ENCODE measurements at regions not wholly inside any gene's neighbourhood (a gene's known extent, or its start where the extent isn't known, plus 50 kb on each side); places are given as distances from the start of the nearest gene placed in this dataset.

DNA sequence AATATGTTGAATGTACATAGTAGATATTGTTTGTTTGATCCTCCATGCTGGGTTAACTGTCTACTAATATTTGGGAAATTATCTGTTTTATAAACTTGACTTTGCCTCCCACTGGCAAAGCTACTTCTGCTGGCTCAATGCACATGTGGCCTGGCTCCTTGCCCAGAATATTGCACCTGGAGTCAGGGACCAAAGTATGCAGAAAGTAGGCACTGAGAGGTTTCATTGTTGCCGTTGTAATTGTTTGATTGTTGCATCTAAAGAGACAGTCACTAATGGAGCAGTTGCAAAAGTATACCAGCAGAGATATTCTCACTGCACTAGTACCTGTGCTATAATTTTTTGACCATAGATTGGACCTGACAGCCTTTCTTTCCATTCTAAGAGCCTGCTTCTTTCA is 137.8 kb upstream of the CNTNAP2 start:
- Histone ChIP-seq H3K4me2 (ENCODE audit: control insufficient read depth, extremely low read depth, insufficient read depth, low read depth, low read length) (no peak overlapping the region), H3K9ac (ENCODE audit: control insufficient read depth, extremely low read depth, insufficient read depth, low read length) (no peak overlapping the region), H3K4me1 (ENCODE audit: control insufficient read depth, extremely low read depth, insufficient read depth, low read length) (no peaks in the 10 kb centered on the region), H3K4me3 (ENCODE audit: control insufficient read depth in 2 of 3, extremely low read depth in 1 of 3, insufficient read depth in 2 of 3, low read depth in 1 of 3, low read length in 3 of 3) (no peak overlapping the region), H3K27me3 (ENCODE audit: control insufficient read depth, extremely low read depth, insufficient read depth, low read length) (no peaks in the 10 kb centered on the region), H3K9me3 (ENCODE audit: control insufficient read depth, low read depth, low read length) (no peaks in the 10 kb centered on the region), H3K79me2 (ENCODE audit: control insufficient read depth, insufficient read depth, low read length) (no peaks in the 10 kb centered on the region), H3K9me1 (ENCODE audit: control insufficient read depth, extremely low read depth, insufficient read depth, low read length) (no peaks in the 10 kb centered on the region), H2AFZ (ENCODE audit: control insufficient read depth, low read length) (no peak overlapping the region), H3K36me3 (ENCODE audit: control insufficient read depth in 2 of 2, extremely low read depth in 1 of 2, insufficient read depth in 2 of 2, low read length in 2 of 2) (no peaks in the 10 kb centered on the region), H3K27ac (ENCODE audit: control insufficient read depth, insufficient read depth, low read length) (no peak overlapping the region), H4K20me1 (ENCODE audit: control insufficient read depth, extremely low read depth, insufficient read depth, low read length) (no peaks in the 10 kb centered on the region)
- dilution Hi-C loops (cut with MboI; ENCODE audit: extremely low pct_ligation_motif_present, low sequenced_read_pairs), result no loop called here
- no peak for DNase-seq (ENCODE audit: low read depth, low spot score)
- TF ChIP-seq, protein P1, sequence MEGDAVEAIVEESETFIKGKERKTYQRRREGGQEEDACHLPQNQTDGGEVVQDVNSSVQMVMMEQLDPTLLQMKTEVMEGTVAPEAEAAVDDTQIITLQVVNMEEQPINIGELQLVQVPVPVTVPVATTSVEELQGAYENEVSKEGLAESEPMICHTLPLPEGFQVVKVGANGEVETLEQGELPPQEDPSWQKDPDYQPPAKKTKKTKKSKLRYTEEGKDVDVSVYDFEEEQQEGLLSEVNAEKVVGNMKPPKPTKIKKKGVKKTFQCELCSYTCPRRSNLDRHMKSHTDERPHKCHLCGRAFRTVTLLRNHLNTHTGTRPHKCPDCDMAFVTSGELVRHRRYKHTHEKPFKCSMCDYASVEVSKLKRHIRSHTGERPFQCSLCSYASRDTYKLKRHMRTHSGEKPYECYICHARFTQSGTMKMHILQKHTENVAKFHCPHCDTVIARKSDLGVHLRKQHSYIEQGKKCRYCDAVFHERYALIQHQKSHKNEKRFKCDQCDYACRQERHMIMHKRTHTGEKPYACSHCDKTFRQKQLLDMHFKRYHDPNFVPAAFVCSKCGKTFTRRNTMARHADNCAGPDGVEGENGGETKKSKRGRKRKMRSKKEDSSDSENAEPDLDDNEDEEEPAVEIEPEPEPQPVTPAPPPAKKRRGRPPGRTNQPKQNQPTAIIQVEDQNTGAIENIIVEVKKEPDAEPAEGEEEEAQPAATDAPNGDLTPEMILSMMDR (optimal IDR thresholded peaks at IDR 0.05 in 1 of 3, IDR thresholded peaks at IDR 0.05 in 1 of 3, conservative IDR thresholded peaks at IDR 0.05 in 1 of 3; ENCODE audit: extremely low read depth in 1 of 3, insufficient read depth in 2 of 3, low read length in 3 of 3), result no peak
- no peak for TF ChIP-seq EZH2 (IDR thresholded peaks at IDR 0.05; ENCODE audit: low read length)
- no peak for FAIRE-seq

DNA sequence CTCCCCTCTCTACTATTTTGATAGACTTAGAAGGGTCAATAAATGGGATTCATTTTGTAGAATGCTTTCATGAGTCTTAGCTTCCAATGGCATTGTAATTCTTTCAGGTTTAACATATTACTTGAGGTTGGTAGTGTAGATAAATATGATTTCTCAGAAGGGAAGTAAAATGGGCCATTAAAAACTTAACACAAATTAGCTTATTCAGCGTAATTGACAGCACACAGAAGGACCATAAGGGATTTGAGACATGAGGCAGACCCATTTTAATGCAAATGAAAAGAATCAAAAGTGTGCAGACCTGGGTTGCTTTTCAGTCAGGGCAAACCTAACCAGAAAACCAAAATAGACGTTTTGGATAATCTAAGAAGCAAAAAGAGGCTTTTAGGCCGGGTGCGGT is 156.6 kb upstream of the CNTNAP2 start:
- Histone ChIP-seq H3K9ac (ENCODE audit: control insufficient read depth, extremely low read depth, insufficient read depth, low read length) (no peak overlapping the region), H4K20me1 (ENCODE audit: control insufficient read depth, extremely low read depth, insufficient read depth, low read length) (no peaks in the 10 kb centered on the region), H3K27me3 (ENCODE audit: control insufficient read depth, extremely low read depth, insufficient read depth, low read length) (no peaks in the 10 kb centered on the region), H3K9me1 (ENCODE audit: control insufficient read depth, extremely low read depth, insufficient read depth, low read length) (no peaks in the 10 kb centered on the region), H3K4me3 (ENCODE audit: control insufficient read depth in 2 of 3, extremely low read depth in 1 of 3, insufficient read depth in 2 of 3, low read depth in 1 of 3, low read length in 3 of 3) (no peak overlapping the region), H3K9me3 (ENCODE audit: control insufficient read depth, low read depth, low read length) (peaks cover 2% of the 10 kb centered on the region), H3K4me1 (ENCODE audit: control insufficient read depth, extremely low read depth, insufficient read depth, low read length) (no peaks in the 10 kb centered on the region), H3K27ac (ENCODE audit: control insufficient read depth, insufficient read depth, low read length) (no peak overlapping the region), H3K36me3 (ENCODE audit: control insufficient read depth in 2 of 2, extremely low read depth in 1 of 2, insufficient read depth in 2 of 2, low read length in 2 of 2) (no peaks in the 10 kb centered on the region), H2AFZ (ENCODE audit: control insufficient read depth, low read length) (no peak overlapping the region), H3K4me2 (ENCODE audit: control insufficient read depth, extremely low read depth, insufficient read depth, low read depth, low read length) (no peak overlapping the region), H3K79me2 (ENCODE audit: control insufficient read depth, insufficient read depth, low read length) (no peaks in the 10 kb centered on the region)
- FAIRE-seq (no peak), DNase-seq (ENCODE audit: low read depth, low spot score) (no peak)
- dilution Hi-C loops (cut with MboI; ENCODE audit: extremely low pct_ligation_motif_present, low sequenced_read_pairs), result no loop called here
- no peak for TF ChIP-seq EZH2 (IDR thresholded peaks at IDR 0.05; ENCODE audit: low read length)
- TF ChIP-seq, protein P1 (optimal IDR thresholded peaks at IDR 0.05 in 1 of 3, IDR thresholded peaks at IDR 0.05 in 1 of 3, conservative IDR thresholded peaks at IDR 0.05 in 1 of 3; ENCODE audit: extremely low read depth in 1 of 3, insufficient read depth in 2 of 3, low read length in 3 of 3), result no peak

Data from keratinocyte (primary cell).